PC-9 (cell line): ENCODE measurements at regions not wholly inside any gene's neighbourhood (a gene's known extent, or its start where the extent isn't known, plus 50 kb on each side); places are given as distances from the start of the nearest gene placed in this dataset.
"Not testable (repeated sequence)": the region's sequence is repeated elsewhere in the genome, so short reads cannot be mapped to it uniquely, and the experiment has no call there.

Experiments
- BruUV-seq: library from RNA; stranded (reverse); fragments of 400-500 nt; replicated peaks from 2 replicates; lab custom pipeline; 2021; lab: Mats Ljungman, UMichigan
- CTCF ChIA-PET: fragments of 300-600 bp; sonication (Branson Sonifier 250); formaldehyde crosslinking; loops from one replicate; lab custom pipeline; 2022; ENCODE audit warnings: antibody characterized with exemption; lab: Charles Lee
- POLR2A ChIA-PET: fragments of 300-600 bp; sonication (Branson Sonifier 250); formaldehyde crosslinking; loops from one replicate; lab custom pipeline; 2022; ENCODE audit warnings: antibody characterized with exemption; ENCODE audit not compliant: unreplicated experiment; lab: Charles Lee
- DNase-seq, 2 experiments: peaks; one replicate each; pipeline versions ENCODE4 v3.0.0 to v3.0.0-alpha.2; 2015 to 2022; ENCODE audit warnings: mixed read lengths in 1 of 2
- H2AFZ ChIP-seq: fragments of 200-600 bp; sonication (generic); 2 replicates; pipeline ENCODE4 v1.8.1; 2017; ENCODE audit warnings: antibody characterized with exemption
- H3F3A ChIP-seq: fragments of 200-600 bp; sonication (generic); 2 replicates; pipeline ENCODE4 v1.8.1; 2017; ENCODE audit warnings: antibody characterized with exemption, mild to moderate bottlenecking, low read depth; ENCODE audit not compliant: insufficient read depth
- H3K27ac ChIP-seq: fragments of 200-600 bp; sonication (generic); 2 replicates; pipeline ENCODE4 v1.6.1; 2016; ENCODE audit warnings: mixed run types
- H3K27me3 ChIP-seq: fragments of 200-600 bp; sonication (generic); 2 replicates; pipeline ENCODE4 v1.6.1; 2016; ENCODE audit warnings: low read depth, mixed run types; ENCODE audit not compliant: insufficient read depth
- H3K36me3 ChIP-seq: fragments of 200-600 bp; sonication (generic); 2 replicates; pipeline ENCODE4 v1.6.1; 2016; ENCODE audit warnings: low read depth, mixed run types
- H3K4me1 ChIP-seq: fragments of 200-600 bp; sonication (generic); replicated peaks from 2 replicates; pipeline ENCODE4 v1.6.1; 2016; ENCODE audit warnings: mixed run types; ENCODE audit not compliant: insufficient read depth
- H3K4me2 ChIP-seq: fragments of 200-600 bp; sonication (generic); 2 replicates; pipeline ENCODE4 v1.6.1; 2017; ENCODE audit warnings: mixed run types
- H3K4me3 ChIP-seq: fragments of 200-600 bp; sonication (generic); 2 replicates; pipeline ENCODE4 v1.6.1; 2016; ENCODE audit warnings: mixed run types
- H3K79me2 ChIP-seq: fragments of 200-600 bp; sonication (generic); 2 replicates; pipeline ENCODE4 v1.6.1; 2017; ENCODE audit warnings: low read depth, mixed run types
- H3K9me2 ChIP-seq: fragments of 200-600 bp; sonication (generic); 2 replicates; pipeline ENCODE4 v1.8.1; 2017; ENCODE audit warnings: mild to moderate bottlenecking; ENCODE audit not compliant: insufficient read depth
- H3K9me3 ChIP-seq: fragments of 200-600 bp; sonication (generic); 2 replicates; pipeline ENCODE4 v1.8.1; 2016; ENCODE audit warnings: low read depth; ENCODE audit not compliant: insufficient read depth
- H4K20me1 ChIP-seq: fragments of 200-600 bp; sonication (generic); 2 replicates; pipeline ENCODE4 v1.8.1; 2017; ENCODE audit not compliant: insufficient read depth
- intact Hi-C: fragments of 100-400 bp; cut with micrococcal nuclease; formaldehyde crosslinking; loops from one replicate; pipeline ENCODE4 v1.10.0; 2022; ENCODE audit not compliant: unreplicated experiment

- H3K4me1 ChIP-seq, CTCF ChIA-PET, POLR2A ChIA-PET, H3K4me2 ChIP-seq, H4K20me1 ChIP-seq, H3K36me3 ChIP-seq, H3K4me3 ChIP-seq, DNase-seq, H2AFZ ChIP-seq, H3K9me3 ChIP-seq, H3K79me2 ChIP-seq, BruUV-seq, H3K27me3 ChIP-seq, H3F3A ChIP-seq, H3K27ac ChIP-seq, intact Hi-C loops, H3K9me2 ChIP-seq: not testable (repeated sequence)
These were observed 108.6 kb upstream of the POMZP3 start for GRCh38 chr7:76735668-76736067.

GRCh38 chr7:76728571-76728974 is 101.5 kb upstream of the POMZP3 start:
- H3K9me3 ChIP-seq, H3K4me2 ChIP-seq, BruUV-seq, H3K27ac ChIP-seq, H2AFZ ChIP-seq, H3K9me2 ChIP-seq, H3K4me3 ChIP-seq, H3F3A ChIP-seq, H4K20me1 ChIP-seq, CTCF ChIA-PET, H3K36me3 ChIP-seq, H3K27me3 ChIP-seq, DNase-seq, POLR2A ChIA-PET, H3K79me2 ChIP-seq, intact Hi-C loops, H3K4me1 ChIP-seq: not testable (repeated sequence)

GRCh38 chr7:76723928-76724327 is 96.8 kb upstream of the POMZP3 start:
- H3F3A ChIP-seq, H2AFZ ChIP-seq, H3K4me3 ChIP-seq, POLR2A ChIA-PET, H3K9me2 ChIP-seq, H3K4me2 ChIP-seq, H3K27me3 ChIP-seq, H3K79me2 ChIP-seq, intact Hi-C loops, DNase-seq, BruUV-seq, H3K36me3 ChIP-seq, H3K27ac ChIP-seq, H4K20me1 ChIP-seq, H3K4me1 ChIP-seq, CTCF ChIA-PET, H3K9me3 ChIP-seq: not testable (repeated sequence)

- H3K4me2 ChIP-seq, H3K27me3 ChIP-seq, H4K20me1 ChIP-seq, BruUV-seq, H3K79me2 ChIP-seq, H3K9me2 ChIP-seq, H3K36me3 ChIP-seq, H3K27ac ChIP-seq, H3F3A ChIP-seq, H3K4me1 ChIP-seq, H2AFZ ChIP-seq, DNase-seq, CTCF ChIA-PET, H3K4me3 ChIP-seq, intact Hi-C loops, POLR2A ChIA-PET, H3K9me3 ChIP-seq: not testable (repeated sequence)
These were observed 89.5 kb upstream of the POMZP3 start for GRCh38 chr7:76716551-76716950.

GRCh38 chr7:76712926-76713325 is 85.8 kb upstream of the POMZP3 start:
- H3K4me3 ChIP-seq, intact Hi-C loops, H3K9me3 ChIP-seq, H3K4me2 ChIP-seq, H3F3A ChIP-seq, H4K20me1 ChIP-seq, POLR2A ChIA-PET, H3K36me3 ChIP-seq, H3K79me2 ChIP-seq, H3K4me1 ChIP-seq, H3K27me3 ChIP-seq, H3K27ac ChIP-seq, H2AFZ ChIP-seq, BruUV-seq, H3K9me2 ChIP-seq, DNase-seq, CTCF ChIA-PET: not testable (repeated sequence)

- H2AFZ ChIP-seq, H4K20me1 ChIP-seq, H3K4me3 ChIP-seq, H3K9me2 ChIP-seq, H3F3A ChIP-seq, H3K4me2 ChIP-seq, POLR2A ChIA-PET, H3K27ac ChIP-seq, H3K79me2 ChIP-seq, H3K4me1 ChIP-seq, H3K36me3 ChIP-seq, H3K27me3 ChIP-seq, H3K9me3 ChIP-seq, DNase-seq, BruUV-seq, intact Hi-C loops, CTCF ChIA-PET: not testable (repeated sequence)
These were observed 84.6 kb upstream of the POMZP3 start for GRCh38 chr7:76711648-76712047.

- H3K27me3 ChIP-seq, H3K79me2 ChIP-seq, H3K4me3 ChIP-seq, H3K4me2 ChIP-seq, H3F3A ChIP-seq, CTCF ChIA-PET, H3K9me2 ChIP-seq, H2AFZ ChIP-seq, DNase-seq, intact Hi-C loops, H3K36me3 ChIP-seq, H3K27ac ChIP-seq, H3K4me1 ChIP-seq, H4K20me1 ChIP-seq, POLR2A ChIA-PET, BruUV-seq, H3K9me3 ChIP-seq: not testable (repeated sequence)
These were observed 82.6 kb upstream of the POMZP3 start for GRCh38 chr7:76709703-76710102.

GRCh38 chr7:76708446-76708845 is 81.4 kb upstream of the POMZP3 start:
- DNase-seq, H3K79me2 ChIP-seq, H3F3A ChIP-seq, H3K36me3 ChIP-seq, H3K4me1 ChIP-seq, intact Hi-C loops, H2AFZ ChIP-seq, H3K4me2 ChIP-seq, POLR2A ChIA-PET, H3K27me3 ChIP-seq, CTCF ChIA-PET, H3K4me3 ChIP-seq, H3K27ac ChIP-seq, BruUV-seq, H3K9me2 ChIP-seq, H4K20me1 ChIP-seq, H3K9me3 ChIP-seq: not testable (repeated sequence)
